A673 (cell line): ENCODE measurements at regions not wholly inside any gene's neighbourhood (a gene's known extent, or its start where the extent isn't known, plus 50 kb on each side); places are given as distances from the start of the nearest gene placed in this dataset.

ENCODE experiments used
- EZH2 ChIP-seq: fragments of 200-600 bp; sonication (generic); IDR thresholded peaks from 2 replicates; pipeline ENCODE4 v1.6.1; 2017; ENCODE audit warnings: borderline replicate concordance, low read depth, mild to moderate bottlenecking, mixed read lengths, antibody characterized with exemption, low read length; ENCODE audit not compliant: poor library complexity, severe bottlenecking
- TF ChIP-seq, protein P1 (sequence below): fragments of 300-800, 200-600 bp; sonication (generic); conservative IDR thresholded peaks from 2 replicates; pipeline ENCODE4 v1.5.1; 2017; ENCODE audit warnings: low read depth, mild to moderate bottlenecking, antibody characterized with exemption, low read length, moderate library complexity, mixed read lengths

DNA sequence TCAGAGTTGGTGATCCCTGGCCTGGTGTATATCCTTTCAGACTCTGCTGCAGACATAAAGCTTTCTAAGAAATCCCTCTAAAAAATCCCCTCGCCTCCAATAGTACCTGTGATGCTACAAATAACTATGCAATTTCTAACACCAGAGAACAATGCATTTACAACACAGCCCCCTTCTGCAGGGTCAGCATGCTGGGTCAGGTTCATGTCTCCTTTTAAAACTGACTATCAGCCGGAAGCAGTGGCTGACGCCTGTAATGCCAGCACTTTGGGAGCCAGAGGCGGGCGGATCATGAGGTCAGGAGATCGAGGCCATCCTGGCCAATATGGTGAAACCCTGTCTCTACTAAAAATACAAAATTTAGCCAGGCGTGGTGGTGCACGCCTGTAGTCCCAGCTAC, 77.0 kb upstream of the SPATA12 start:
- TF ChIP-seq, protein P1, sequence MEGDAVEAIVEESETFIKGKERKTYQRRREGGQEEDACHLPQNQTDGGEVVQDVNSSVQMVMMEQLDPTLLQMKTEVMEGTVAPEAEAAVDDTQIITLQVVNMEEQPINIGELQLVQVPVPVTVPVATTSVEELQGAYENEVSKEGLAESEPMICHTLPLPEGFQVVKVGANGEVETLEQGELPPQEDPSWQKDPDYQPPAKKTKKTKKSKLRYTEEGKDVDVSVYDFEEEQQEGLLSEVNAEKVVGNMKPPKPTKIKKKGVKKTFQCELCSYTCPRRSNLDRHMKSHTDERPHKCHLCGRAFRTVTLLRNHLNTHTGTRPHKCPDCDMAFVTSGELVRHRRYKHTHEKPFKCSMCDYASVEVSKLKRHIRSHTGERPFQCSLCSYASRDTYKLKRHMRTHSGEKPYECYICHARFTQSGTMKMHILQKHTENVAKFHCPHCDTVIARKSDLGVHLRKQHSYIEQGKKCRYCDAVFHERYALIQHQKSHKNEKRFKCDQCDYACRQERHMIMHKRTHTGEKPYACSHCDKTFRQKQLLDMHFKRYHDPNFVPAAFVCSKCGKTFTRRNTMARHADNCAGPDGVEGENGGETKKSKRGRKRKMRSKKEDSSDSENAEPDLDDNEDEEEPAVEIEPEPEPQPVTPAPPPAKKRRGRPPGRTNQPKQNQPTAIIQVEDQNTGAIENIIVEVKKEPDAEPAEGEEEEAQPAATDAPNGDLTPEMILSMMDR = no peak
- TF ChIP-seq EZH2 = no peak
